Effector memory CD8-positive, alpha-beta T cell (primary cell): ENCODE measurements at regions not wholly inside any gene's neighbourhood (a gene's known extent, or its start where the extent isn't known, plus 50 kb on each side); places are given as distances from the start of the nearest gene placed in this dataset.

ENCODE experiments used
- ATAC-seq: fragments of 150-1000 bp; cut with Tn5 transposase; replicated peaks from 2 replicates; pipeline ENCODE4 v1.10.0; 2021; ENCODE audit warnings: mild to moderate bottlenecking, moderate library complexity
- DNase-seq, 3 experiments: peaks; one replicate each; pipeline ENCODE4 v3.0.0; 2021
- H3K27ac Mint-ChIP-seq, 2 donors: one replicate each; pipeline ENCODE4 v1.8.0; 2022; ENCODE audit warnings: mild to moderate bottlenecking in 2 of 2, mixed read lengths in 2 of 2, moderate library complexity in 2 of 2
- H3K27me3 Mint-ChIP-seq, 2 donors: one replicate each; pipeline ENCODE4 v1.8.0; 2022; ENCODE audit warnings: mixed read lengths in 2 of 2
- H3K36me3 Mint-ChIP-seq: one replicate; pipeline ENCODE4 v1.8.0; 2022; ENCODE audit warnings: mild to moderate bottlenecking, moderate library complexity, mixed read lengths; ENCODE audit not compliant: insufficient read depth
- H3K4me1 Mint-ChIP-seq, 2 donors: one replicate each; pipeline ENCODE4 v1.8.0; 2022; ENCODE audit warnings: low read depth in 2 of 2, mixed read lengths in 2 of 2
- H3K4me3 Mint-ChIP-seq, 2 donors: one replicate each; pipeline ENCODE4 v1.8.0; 2022; ENCODE audit warnings: mild to moderate bottlenecking in 2 of 2, mixed read lengths in 2 of 2, moderate library complexity in 2 of 2
- H3K9me3 Mint-ChIP-seq, 2 donors: one replicate each; pipeline ENCODE4 v1.8.0; 2022; ENCODE audit warnings: mixed read lengths in 2 of 2

DNA sequence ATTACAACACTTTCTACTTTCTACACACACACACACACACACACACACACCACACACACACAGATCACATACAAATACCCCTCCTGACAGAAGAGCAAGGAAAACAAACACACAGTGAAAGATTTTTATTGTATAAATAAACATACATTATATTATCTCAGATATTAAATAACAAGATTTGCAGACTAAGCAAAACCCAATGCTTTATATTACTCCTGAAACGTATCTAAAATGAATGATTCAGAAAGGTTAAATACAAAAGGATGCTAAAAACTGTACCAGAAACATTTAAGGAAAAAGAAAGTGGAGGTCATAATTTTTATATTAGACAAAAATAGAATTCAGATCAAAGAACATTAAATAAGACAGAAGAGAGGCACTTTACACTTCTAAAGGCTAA is 208.3 kb upstream of the NPSR1 start:
- ATAC-seq (no peak), DNase-seq (no peak)
- H3K27ac Mint-ChIP-seq = no peak overlapping the region
- H3K4me3 Mint-ChIP-seq = no peak overlapping the region
- H3K9me3 Mint-ChIP-seq = peaks cover 6 to 12% of the 10 kb centered on the region in 2 donors
- no peaks in the 10 kb centered on the region for H3K27me3 Mint-ChIP-seq
- no peaks in the 10 kb centered on the region for H3K4me1 Mint-ChIP-seq
- no peaks in the 10 kb centered on the region for H3K36me3 Mint-ChIP-seq

DNA sequence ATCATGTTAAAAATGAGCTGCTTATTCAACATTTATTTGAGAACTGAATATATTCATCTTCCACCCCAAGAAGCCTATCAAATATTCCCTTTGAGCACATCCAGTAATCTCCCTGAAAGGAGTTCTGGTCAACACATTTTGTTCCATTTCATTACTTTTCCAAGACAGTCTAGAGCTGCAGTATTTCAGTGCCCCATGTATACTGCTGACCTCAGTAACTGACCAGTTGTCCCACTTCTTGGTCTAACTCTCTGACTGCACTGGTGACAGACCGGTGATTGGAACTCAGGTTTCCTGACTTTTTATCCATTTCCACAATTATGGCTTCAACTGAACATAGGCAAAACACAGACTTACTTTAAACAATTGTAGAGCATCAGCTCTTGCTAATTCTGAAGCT is 206.8 kb upstream of the NPSR1 start:
- Mint-ChIP-seq H3K4me3 (no peak overlapping the region), H3K9me3 (peaks cover 4 to 7% of the 10 kb centered on the region in 2 donors), H3K4me1 (no peaks in the 10 kb centered on the region), H3K36me3 (no peaks in the 10 kb centered on the region), H3K27me3 (no peaks in the 10 kb centered on the region), H3K27ac (no peak overlapping the region)
- ATAC-seq = no peak
- DNase-seq = no peak

DNA sequence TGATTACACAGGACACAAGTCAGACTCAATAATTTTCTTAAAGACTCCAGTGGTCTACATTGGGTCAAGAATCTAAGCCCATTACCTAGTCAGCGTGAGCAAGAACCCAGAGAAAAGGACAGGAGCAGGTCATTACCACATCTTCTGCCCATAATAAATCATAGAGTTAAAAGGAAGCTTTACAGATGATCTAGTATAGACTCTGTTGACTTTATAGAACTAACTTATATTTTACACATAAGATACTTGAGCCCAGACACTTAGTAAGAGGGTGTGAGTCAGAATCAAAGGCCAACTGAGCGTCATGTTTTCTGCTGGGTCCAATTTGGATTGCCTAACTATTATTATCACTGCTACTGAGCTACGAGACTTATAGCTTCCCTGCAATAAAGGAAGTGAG is 206.1 kb upstream of the NPSR1 start:
- Mint-ChIP-seq H3K27ac (no peak overlapping the region), H3K9me3 (peaks cover 0 to 4% of the 10 kb centered on the region in 2 donors), H3K27me3 (no peaks in the 10 kb centered on the region), H3K4me3 (no peak overlapping the region), H3K36me3 (no peaks in the 10 kb centered on the region), H3K4me1 (no peaks in the 10 kb centered on the region)
- no peak for DNase-seq
- no peak for ATAC-seq

DNA sequence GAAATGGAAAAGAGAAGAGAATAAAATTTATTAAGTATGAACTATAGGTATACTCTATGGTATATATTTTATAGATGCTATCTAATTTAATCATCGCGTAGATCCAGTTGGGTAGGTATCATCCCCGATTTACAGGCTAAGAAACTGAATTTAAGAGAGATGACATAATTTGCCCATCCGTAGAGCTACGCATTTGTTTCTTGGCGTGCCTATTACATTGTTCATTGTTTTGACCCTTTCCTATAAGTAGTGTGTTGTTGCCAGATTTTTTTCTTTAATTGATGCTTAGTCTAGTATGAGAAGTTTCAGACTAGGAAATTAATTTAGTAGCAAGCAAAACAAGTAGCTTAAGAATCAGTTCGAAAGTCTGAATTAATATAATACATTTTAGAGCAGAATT is 205.7 kb upstream of the NPSR1 start:
- DNase-seq = no peak
- no peak overlapping the region for H3K4me3 Mint-ChIP-seq
- ATAC-seq = no peak
- no peaks in the 10 kb centered on the region for H3K27me3 Mint-ChIP-seq
- no peaks in the 10 kb centered on the region for H3K4me1 Mint-ChIP-seq
- peaks cover 0 to 4% of the 10 kb centered on the region in 2 donors for H3K9me3 Mint-ChIP-seq
- H3K36me3 Mint-ChIP-seq = no peaks in the 10 kb centered on the region
- H3K27ac Mint-ChIP-seq = no peak overlapping the region

DNA sequence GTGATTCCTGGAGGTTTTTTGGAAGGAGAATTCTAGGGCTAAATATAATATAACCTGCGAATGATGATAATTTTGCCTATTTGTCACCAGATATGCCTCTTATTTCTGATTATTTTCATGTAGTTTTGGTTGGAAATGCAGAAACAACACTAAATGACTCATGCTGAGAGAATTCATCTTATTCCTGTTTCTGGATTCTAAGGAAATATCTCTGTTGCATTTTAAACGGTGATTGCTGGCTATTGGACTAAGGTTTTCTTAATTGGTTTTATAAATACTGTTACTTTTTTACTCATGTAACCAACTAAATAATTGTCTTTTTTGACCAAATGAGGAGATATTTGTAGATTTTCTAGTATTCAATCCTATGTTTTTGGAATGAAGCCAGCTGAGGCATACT is 204.9 kb upstream of the NPSR1 start:
- DNase-seq = no peak
- no peaks in the 10 kb centered on the region for H3K36me3 Mint-ChIP-seq
- ATAC-seq = no peak

DNA sequence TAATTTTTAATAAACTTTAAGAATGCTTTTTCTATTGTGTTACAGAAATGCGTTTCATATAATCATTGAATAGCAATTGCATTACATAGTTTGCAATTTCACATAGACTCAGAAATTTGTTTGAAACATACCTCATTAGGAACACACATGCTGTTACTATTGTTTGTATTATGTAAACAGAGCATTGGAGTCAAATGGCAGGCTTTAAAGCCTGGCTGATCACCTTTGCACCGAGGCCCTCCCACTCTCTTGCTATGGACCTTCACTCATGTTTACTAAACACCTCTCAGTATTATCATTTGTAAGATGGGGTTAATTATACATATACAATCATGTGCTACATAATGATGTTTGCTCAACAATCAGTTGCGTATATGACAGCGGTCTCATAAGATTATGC is 203.6 kb upstream of the NPSR1 start:
- DNase-seq = no peak
- H3K27me3 Mint-ChIP-seq = no peaks in the 10 kb centered on the region
- H3K36me3 Mint-ChIP-seq = no peaks in the 10 kb centered on the region
- no peaks in the 10 kb centered on the region for H3K4me1 Mint-ChIP-seq
- ATAC-seq = no peak
- no peak overlapping the region for H3K4me3 Mint-ChIP-seq
- no peak overlapping the region for H3K27ac Mint-ChIP-seq
- peaks cover 4% of the 10 kb centered on the region in 2 donors for H3K9me3 Mint-ChIP-seq

More for the DNA sequence above, 204.9 kb upstream of the NPSR1 start:
- Mint-ChIP-seq H3K27ac (no peak overlapping the region), H3K9me3 (peaks cover 0 to 4% of the 10 kb centered on the region in 2 donors), H3K4me1 (no peaks in the 10 kb centered on the region), H3K4me3 (no peak overlapping the region), H3K27me3 (no peaks in the 10 kb centered on the region)

DNA sequence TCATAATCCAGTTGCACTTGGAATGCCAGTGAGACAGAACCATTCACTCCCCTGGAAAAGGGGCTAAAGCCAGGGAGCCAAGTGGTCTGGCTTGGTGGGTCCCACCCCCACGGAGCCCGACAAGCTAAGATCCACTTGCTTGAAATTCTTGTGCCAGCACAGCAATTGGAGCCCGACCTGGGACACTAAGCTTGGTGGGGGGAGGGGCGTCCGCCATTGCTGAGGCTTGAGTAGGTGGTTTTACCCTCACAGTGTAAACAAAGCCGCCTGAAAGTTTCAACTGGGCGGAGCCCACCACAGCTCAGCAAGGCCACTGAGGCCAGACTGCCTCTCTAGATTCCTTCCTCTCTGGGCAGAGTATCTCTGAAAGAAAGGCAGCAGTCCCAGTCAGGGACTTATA is 200.7 kb upstream of the NPSR1 start:
- ATAC-seq (no peak), DNase-seq (no peak)
- Mint-ChIP-seq H3K36me3 (no peaks in the 10 kb centered on the region), H3K4me3 (no peak overlapping the region), H3K9me3 (peaks cover 2 to 13% of the 10 kb centered on the region in 2 donors), H3K27ac (no peak overlapping the region), H3K4me1 (no peaks in the 10 kb centered on the region), H3K27me3 (no peaks in the 10 kb centered on the region)

DNA sequence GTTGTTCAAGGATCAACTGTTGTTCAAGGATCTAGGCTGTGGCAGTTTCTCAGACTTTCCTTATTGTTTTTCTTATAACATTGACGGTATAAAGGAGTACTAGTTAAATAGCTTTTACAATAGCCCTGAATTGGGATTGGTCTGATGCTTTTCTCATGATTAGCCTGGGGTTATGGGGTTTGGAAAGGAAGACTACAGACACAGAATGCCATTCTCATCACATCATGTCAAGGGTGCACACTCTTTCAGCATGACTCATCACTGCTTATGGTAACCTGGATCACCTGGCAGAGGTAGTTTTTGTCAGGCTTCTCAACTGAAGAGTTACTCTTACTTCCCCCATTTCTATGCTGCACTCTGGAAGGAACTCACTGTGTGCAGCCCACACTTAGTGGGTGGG is 194.2 kb upstream of the NPSR1 start:
- H3K4me3 Mint-ChIP-seq = no peak overlapping the region
- H3K36me3 Mint-ChIP-seq = no peaks in the 10 kb centered on the region
- peaks cover 4 to 13% of the 10 kb centered on the region in 2 donors for H3K9me3 Mint-ChIP-seq
- H3K27ac Mint-ChIP-seq = no peak overlapping the region
- no peaks in the 10 kb centered on the region for H3K27me3 Mint-ChIP-seq
- ATAC-seq (no peak), DNase-seq (no peak)
- H3K4me1 Mint-ChIP-seq = no peaks in the 10 kb centered on the region

DNA sequence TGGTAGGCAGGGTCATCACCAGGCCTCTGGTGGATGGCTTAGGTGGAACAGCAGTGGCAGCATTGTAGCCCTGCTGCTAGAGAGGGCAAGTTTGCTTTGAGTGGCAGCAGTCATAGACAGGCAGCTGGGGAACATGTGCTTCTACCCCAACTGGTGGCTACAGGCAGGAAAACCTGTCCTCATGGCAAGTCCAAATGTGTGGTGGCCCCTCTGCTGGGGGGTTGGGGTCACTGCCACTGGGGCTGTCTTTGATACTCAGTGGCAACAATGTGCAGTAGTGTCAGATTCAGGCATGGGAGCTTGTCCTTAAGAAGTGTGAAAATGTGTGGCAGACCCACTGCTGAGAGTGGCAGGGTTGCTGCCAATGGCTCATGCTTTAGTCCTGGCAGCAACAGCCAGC is 186.2 kb upstream of the NPSR1 start:
- DNase-seq (no peak), ATAC-seq (no peak)
- H3K4me1 Mint-ChIP-seq = no peaks in the 10 kb centered on the region
- no peak overlapping the region for H3K27ac Mint-ChIP-seq
- H3K4me3 Mint-ChIP-seq = no peak overlapping the region
- no peaks in the 10 kb centered on the region for H3K27me3 Mint-ChIP-seq
- peaks cover 5 to 33% of the 10 kb centered on the region in 2 donors for H3K9me3 Mint-ChIP-seq
- no peaks in the 10 kb centered on the region for H3K36me3 Mint-ChIP-seq

DNA sequence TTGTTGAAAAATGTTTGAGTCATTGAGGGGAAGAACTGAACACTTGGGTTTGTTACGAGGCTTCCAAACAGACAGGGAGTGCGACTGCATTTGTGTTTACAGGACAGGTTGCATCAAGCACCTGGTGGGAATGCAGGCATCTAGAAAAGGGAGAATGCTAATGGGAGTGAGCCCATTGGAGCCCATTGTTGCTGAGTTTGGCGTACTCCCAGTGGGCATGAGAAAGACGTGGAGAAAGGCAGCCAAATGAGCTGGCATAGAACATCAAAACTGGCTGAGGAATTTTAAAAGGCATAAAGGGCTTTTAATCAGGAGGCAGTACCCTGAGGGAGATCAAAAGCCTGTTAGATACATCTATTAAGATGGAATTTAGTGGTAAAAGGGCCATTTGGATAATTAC is 171.6 kb upstream of the NPSR1 start:
- DNase-seq (no peak), ATAC-seq (no peak)
- Mint-ChIP-seq H3K27me3 (no peaks in the 10 kb centered on the region), H3K36me3 (no peaks in the 10 kb centered on the region), H3K9me3 (peaks cover 0 to 6% of the 10 kb centered on the region in 2 donors), H3K27ac (no peak overlapping the region), H3K4me1 (no peaks in the 10 kb centered on the region), H3K4me3 (no peak overlapping the region)

DNA sequence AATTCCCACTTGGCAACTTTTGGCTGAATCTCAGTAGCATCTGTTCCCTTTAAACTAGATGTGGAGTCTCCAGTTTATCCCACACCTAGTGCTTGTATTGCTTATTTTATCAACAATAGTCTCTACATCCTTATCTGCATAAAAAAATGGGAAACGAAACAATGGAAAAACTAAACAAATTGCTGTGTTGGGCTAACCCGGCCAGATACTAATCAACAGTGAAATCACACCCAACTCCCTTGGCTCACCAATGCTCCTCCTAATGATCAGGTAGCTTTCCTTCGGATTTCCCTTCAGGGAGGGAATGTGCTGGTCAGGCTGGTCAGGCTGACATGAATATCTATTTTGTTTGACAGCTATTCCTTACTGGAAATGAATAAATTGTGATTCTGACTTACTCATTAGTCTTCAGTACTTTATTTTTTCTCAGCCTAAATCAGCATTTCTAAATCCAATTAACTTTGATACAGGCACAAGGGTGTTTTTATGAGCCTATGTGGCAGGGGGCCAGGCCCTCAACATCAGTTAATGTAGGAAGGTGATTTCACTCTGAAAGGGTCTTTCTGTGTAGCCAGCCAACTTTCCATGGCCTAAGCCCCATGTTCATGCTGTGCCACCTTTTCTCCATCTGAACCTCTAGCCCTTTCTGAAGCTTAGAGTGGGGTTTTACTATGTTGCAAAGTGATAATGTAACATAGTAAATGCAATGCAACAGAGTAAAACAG is 170.5 kb upstream of the NPSR1 start:
- Mint-ChIP-seq H3K36me3 (no peaks in the 10 kb centered on the region), H3K4me1 (no peaks in the 10 kb centered on the region), H3K27me3 (no peaks in the 10 kb centered on the region), H3K27ac (no peak overlapping the region), H3K4me3 (no peak overlapping the region), H3K9me3 (peaks cover 0 to 6% of the 10 kb centered on the region in 2 donors)
- no peak for DNase-seq
- no peak for ATAC-seq

DNA sequence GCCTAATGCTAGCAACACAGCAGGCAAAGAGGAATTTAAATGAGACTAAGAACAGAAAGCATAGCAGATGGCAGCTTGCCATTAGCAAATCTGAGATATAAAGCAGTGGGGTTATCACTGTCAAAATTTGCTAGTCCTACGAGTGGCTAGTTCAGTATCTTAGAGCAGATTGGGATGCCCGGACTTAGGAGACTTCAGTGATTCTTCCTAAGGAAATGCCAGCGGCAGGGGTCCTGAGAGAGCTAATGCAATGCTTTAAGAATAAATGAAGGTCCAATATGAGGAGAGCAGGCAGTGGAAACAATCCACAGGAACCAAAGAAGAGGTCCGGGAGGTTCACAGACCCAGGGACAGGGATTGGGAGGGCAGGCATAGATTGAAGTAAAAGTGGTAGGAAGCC is 169.3 kb upstream of the NPSR1 start:
- Mint-ChIP-seq H3K4me3 (no peak overlapping the region), H3K4me1 (no peaks in the 10 kb centered on the region), H3K27ac (no peak overlapping the region), H3K9me3 (peaks cover 0 to 5% of the 10 kb centered on the region in 2 donors), H3K27me3 (no peaks in the 10 kb centered on the region), H3K36me3 (no peaks in the 10 kb centered on the region)
- DNase-seq = no peak
- ATAC-seq = no peak

DNA sequence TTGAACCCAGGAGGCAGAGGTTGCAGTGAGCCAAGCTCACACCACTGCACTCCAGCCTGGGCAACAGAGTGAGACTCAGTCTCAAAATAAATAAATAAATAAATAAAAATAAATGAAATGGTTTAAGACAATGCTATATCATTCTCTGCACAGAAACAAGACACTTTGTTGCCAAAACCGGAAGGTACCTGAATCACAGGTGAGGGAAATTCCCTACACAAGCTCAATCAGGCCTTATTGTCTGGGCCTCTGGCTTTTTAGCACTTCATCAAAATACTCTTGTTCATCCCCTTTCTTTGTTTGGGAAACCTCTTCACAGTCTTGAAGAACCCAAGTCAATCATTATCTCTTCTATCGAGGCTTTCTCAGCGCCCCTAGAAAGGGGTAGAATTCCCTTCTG is 166.1 kb upstream of the NPSR1 start:
- Mint-ChIP-seq H3K9me3 (peaks cover 0 to 6% of the 10 kb centered on the region in 2 donors), H3K36me3 (no peaks in the 10 kb centered on the region), H3K4me1 (no peaks in the 10 kb centered on the region), H3K4me3 (no peak overlapping the region), H3K27ac (no peak overlapping the region), H3K27me3 (no peaks in the 10 kb centered on the region)
- DNase-seq = no peak
- ATAC-seq = no peak

DNA sequence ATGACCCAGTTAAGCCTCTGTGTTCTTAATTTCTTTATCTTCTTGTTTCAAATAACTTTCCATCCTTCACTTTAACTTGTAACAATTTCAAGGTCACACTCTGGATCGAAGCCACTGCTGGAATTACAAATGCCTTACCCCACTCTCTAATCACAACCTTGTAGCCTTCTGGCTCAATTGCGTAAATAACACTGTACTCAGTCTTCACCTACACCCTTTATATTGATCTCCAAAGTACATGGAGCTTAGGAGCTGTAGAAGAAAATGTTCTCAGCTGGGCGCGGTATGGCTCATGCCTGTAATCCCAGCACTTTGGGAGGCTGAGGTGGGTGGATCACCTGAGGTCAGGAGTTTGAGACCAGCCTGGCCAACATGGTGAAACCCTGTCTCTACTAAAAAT is 164.3 kb upstream of the NPSR1 start:
- H3K27me3 Mint-ChIP-seq = no peaks in the 10 kb centered on the region
- H3K4me1 Mint-ChIP-seq = no peaks in the 10 kb centered on the region
- DNase-seq (no peak), ATAC-seq (no peak)
- H3K4me3 Mint-ChIP-seq = no peak overlapping the region
- no peaks in the 10 kb centered on the region for H3K36me3 Mint-ChIP-seq
- peaks cover 2 to 6% of the 10 kb centered on the region in 2 donors for H3K9me3 Mint-ChIP-seq
- no peak overlapping the region for H3K27ac Mint-ChIP-seq
